HEK293T (cell line): ENCODE measurements at regions not wholly inside any gene's neighbourhood (a gene's known extent, or its start where the extent isn't known, plus 50 kb on each side); places are given as distances from the start of the nearest gene placed in this dataset.

Source experiments
- ARNT ChIP-seq: fragments of 450-650 bp; IDR thresholded peaks from 2 replicates; pipeline ENCODE4 v1.6.1; 2017; ENCODE audit warnings: mild to moderate bottlenecking
- BHLHE40 ChIP-seq: fragments of 450-650 bp; IDR thresholded peaks from 2 replicates; pipeline ENCODE4 v1.6.1; 2016; ENCODE audit warnings: mild to moderate bottlenecking, moderate library complexity, borderline replicate concordance
- CTBP1 ChIP-seq: fragments of 450-650 bp; IDR thresholded peaks from 2 replicates; pipeline ENCODE4 v1.6.1; 2016; ENCODE audit warnings: borderline replicate concordance
- ELF4 ChIP-seq: fragments of 450-650 bp; IDR thresholded peaks from 2 replicates; pipeline ENCODE4 v1.6.1; 2017; ENCODE audit warnings: antibody characterized with exemption
- FOXA1 ChIP-seq: fragments of 450-650 bp; IDR thresholded peaks from 2 replicates; pipeline ENCODE4 v1.6.1; 2016; ENCODE audit warnings: mild to moderate bottlenecking
- FOXK2 ChIP-seq: fragments of 450-650 bp; IDR thresholded peaks from 2 replicates; pipeline ENCODE4 v1.6.1; 2016; ENCODE audit warnings: mild to moderate bottlenecking
- FOXM1 ChIP-seq: fragments of 450-650 bp; IDR thresholded peaks from 2 replicates; pipeline ENCODE4 v1.6.1; 2017; ENCODE audit warnings: mild to moderate bottlenecking, borderline replicate concordance
- HDGF ChIP-seq: fragments of 450-650 bp; IDR thresholded peaks from 2 replicates; pipeline ENCODE4 v1.6.1; 2017; ENCODE audit warnings: antibody characterized with exemption, borderline replicate concordance
- SP1 ChIP-seq: fragments of 450-650 bp; IDR thresholded peaks from 2 replicates; pipeline ENCODE4 v1.6.1; 2017
- SUZ12 ChIP-seq: fragments of 450-650 bp; IDR thresholded peaks from 2 replicates; pipeline ENCODE4 v1.6.1; 2016; ENCODE audit warnings: mild to moderate bottlenecking

DNA sequence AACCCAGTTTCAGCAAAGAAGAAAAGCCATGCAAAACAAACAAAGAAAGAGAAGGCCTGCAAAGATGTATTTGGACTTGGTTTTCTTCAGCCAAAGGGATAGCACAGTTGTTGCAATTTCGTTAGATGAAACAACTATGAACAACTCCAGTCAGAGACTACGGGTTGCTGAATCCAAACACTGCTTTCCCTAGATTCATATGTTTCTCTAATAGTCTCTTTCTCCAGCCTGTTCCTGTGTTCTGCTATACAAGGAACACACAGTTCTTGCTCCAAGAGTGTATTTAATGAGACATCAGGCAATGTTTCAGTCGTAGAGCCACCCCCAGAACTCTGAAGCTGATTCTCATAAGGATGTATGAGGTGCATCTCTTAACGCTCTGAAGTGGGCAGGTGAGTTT lies 162.5 kb upstream of the TBL1X start:
- TF ChIP-seq FOXM1 (no peak), FOXK2 (no peak), HDGF (no peak), SP1 (no peak), FOXA1 (no peak), CTBP1 (no peak), SUZ12 (no peak), ARNT (no peak), ELF4 (no peak), BHLHE40 (no peak)
